Right ventricle myocardium inferior (tissue), 1 donor: ENCODE measurements at regions not wholly inside any gene's neighbourhood (a gene's known extent, or its start where the extent isn't known, plus 50 kb on each side); places are given as distances from the start of the nearest gene placed in this dataset.
"Not testable (repeated sequence)": the region's sequence is repeated elsewhere in the genome, so short reads cannot be mapped to it uniquely, and the experiment has no call there.

Experiments used
- ATAC-seq: fragments of 200-7000 bp; cut with Tn5 transposase; one replicate; pipeline ENCODE4 v1.9.1; 2020; ENCODE audit warnings: mild to moderate bottlenecking, moderate library complexity
- DNase-seq: peaks from one replicate; pipeline ENCODE4 v3.0.0; 2021; ENCODE audit errors: missing footprints
- intact Hi-C: fragments of 100-400 bp; cut with DNase I; formaldehyde crosslinking; loops from one replicate; pipeline ENCODE4 v1.11.0; 2022
- donor health status: DM: no; HTN: yes; CAD: no; lungs with severe emphysema.

GRCh38 chr9:86508208-86508903, 154.1 kb upstream of the TUT7 start:
- intact Hi-C loops = no loop called here
- no peak for DNase-seq
- ATAC-seq = no peak

GRCh38 chr9:86507212-86507630, 153.0 kb upstream of the TUT7 start:
- DNase-seq (no peak), ATAC-seq (peak; percentile 85)
- intact Hi-C loops = no loop called here

- ATAC-seq (no peak), DNase-seq (no peak)
- intact Hi-C loops = no loop called here
Measured at GRCh38 chr9:86503942-86504341, 149.7 kb upstream of the TUT7 start.

- intact Hi-C loops = no loop called here
- DNase-seq (no peak), ATAC-seq (no peak)
Measured at GRCh38 chr9:86503314-86503713, 149.1 kb upstream of the TUT7 start.

- intact Hi-C loops = no loop called here
- no peak for DNase-seq
- no peak for ATAC-seq
Measured at GRCh38 chr9:86500667-86501435, 146.6 kb upstream of the TUT7 start.

- no peak for ATAC-seq
Measured at GRCh38 chr9:86500031-86500430, 145.8 kb upstream of the TUT7 start.

GRCh38 chr9:86494644-86495111, 140.5 kb upstream of the TUT7 start:
- intact Hi-C loops = no loop called here
- DNase-seq = no peak
- ATAC-seq = peak; percentile 84

More at GRCh38 chr9:86500031-86500430, 145.8 kb upstream of the TUT7 start:
- intact Hi-C loops = no loop called here
- DNase-seq = no peak

GRCh38 chr9:86491468-86492266, 137.5 kb upstream of the TUT7 start:
- intact Hi-C loops = no loop called here
- no peak for ATAC-seq

GRCh38 chr9:86488794-86489193, 134.6 kb upstream of the TUT7 start:
- intact Hi-C loops = loop anchor here (10.0 kb wide), 1 partner anchor 456 kb away; the partner anchor contains the start of gene GAS1
- ATAC-seq (peak; percentile 28), DNase-seq (no peak)

More at GRCh38 chr9:86491468-86492266, 137.5 kb upstream of the TUT7 start:
- DNase-seq = no peak

GRCh38 chr9:86488345-86488744, 134.1 kb upstream of the TUT7 start:
- DNase-seq = no peak
- no peak for ATAC-seq
- intact Hi-C loops = loop anchor here (10.0 kb wide), 1 partner anchor 456 kb away; the partner anchor contains the start of gene GAS1

GRCh38 chr9:86487838-86488233, 133.6 kb upstream of the TUT7 start:
- ATAC-seq (no peak), DNase-seq (no peak)
- intact Hi-C loops = loop anchor here (2.0 to 10.0 kb wide), 2 partner anchors 457 to 837 kb away; partner anchors contain the start of gene GAS1

GRCh38 chr9:86486891-86487837, 133.0 kb upstream of the TUT7 start:
- intact Hi-C loops = loop anchor here (2.0 to 10.0 kb wide), 2 partner anchors 458 to 838 kb away; partner anchors contain the start of gene GAS1
- peak; percentile 79 for ATAC-seq
- DNase-seq = no peak

GRCh38 chr9:86485359-86485758, 131.1 kb upstream of the TUT7 start:
- DNase-seq = no peak
- intact Hi-C loops = loop anchor here (10.0 kb wide), 1 partner anchor 459 kb away; the partner anchor contains the start of gene GAS1
- no peak for ATAC-seq

GRCh38 chr9:86483496-86483895, 129.3 kb upstream of the TUT7 start:
- no peak for ATAC-seq
- no peak for DNase-seq
- intact Hi-C loops = loop anchor here (10.0 kb wide), 1 partner anchor 461 kb away; the partner anchor contains the start of gene GAS1

GRCh38 chr9:86481466-86481865, 127.3 kb upstream of the TUT7 start:
- ATAC-seq = no peak
- intact Hi-C loops = loop anchor here (10.0 kb wide), 1 partner anchor 463 kb away; the partner anchor contains the start of gene GAS1
- no peak for DNase-seq

GRCh38 chr9:86475255-86475654, 121.0 kb upstream of the TUT7 start:
- ATAC-seq, intact Hi-C loops: not testable (repeated sequence)

GRCh38 chr9:86471171-86471815, 117.1 kb upstream of the TUT7 start:
- intact Hi-C loops = no loop called here
- DNase-seq (no peak), ATAC-seq (no peak)

More at GRCh38 chr9:86475255-86475654, 121.0 kb upstream of the TUT7 start:
- not testable (repeated sequence) for DNase-seq
